GM03348 (cell line): ENCODE measurements at regions not wholly inside any gene's neighbourhood (a gene's known extent, or its start where the extent isn't known, plus 50 kb on each side); places are given as distances from the start of the nearest gene placed in this dataset.

Experiments used
- DNase-seq: peaks from one replicate; pipeline ENCODE4 v3.0.0; 2012; ENCODE audit warnings: low spot score

GRCh38 chr2:206845877-206846276, 80.5 kb downstream of the FASTKD2 start:
- no peak for DNase-seq

DNA sequence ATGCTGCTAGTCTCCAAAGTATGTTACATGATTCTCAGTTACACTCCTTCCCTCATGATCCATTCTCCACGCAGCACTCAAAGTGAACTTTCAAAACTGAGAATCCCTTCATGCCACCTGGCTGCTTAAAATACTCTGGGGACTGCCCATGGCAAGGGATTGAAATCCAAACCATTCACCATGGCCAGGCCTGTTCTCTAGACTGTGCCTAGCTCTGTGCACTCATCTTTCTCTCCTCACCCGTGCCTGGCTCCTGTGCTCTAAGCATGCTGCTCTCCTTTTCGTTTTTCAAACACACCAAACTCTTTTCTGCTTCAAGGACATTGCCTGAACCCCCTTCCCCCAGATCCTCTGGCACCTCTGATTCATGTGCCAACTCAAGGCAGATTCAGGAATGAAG, 80.9 kb downstream of the FASTKD2 start:
- DNase-seq = no peak

GRCh38 chr2:206846981-206847834, 81.8 kb downstream of the FASTKD2 start:
- no peak for DNase-seq

DNA sequence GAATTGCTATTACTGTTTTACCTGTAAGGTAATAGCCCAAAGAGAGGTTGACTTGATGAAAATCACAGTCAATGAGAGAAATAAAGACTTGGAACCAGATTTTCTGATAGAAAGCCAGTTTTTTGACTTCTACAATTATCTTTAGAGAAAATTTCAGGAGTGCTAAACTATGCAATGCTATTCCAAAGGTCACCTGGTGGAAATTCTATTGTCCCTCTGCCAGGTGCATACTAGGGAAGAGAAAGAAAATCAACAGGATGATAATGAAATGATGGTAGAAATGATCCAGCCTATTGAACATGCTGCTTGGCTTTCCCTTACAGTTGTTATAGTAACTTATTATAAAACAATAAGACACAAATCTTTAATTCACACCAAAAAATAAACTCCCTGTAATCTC, 85.0 kb downstream of the FASTKD2 start:
- DNase-seq = no peak

GRCh38 chr2:206851521-206851920, 86.1 kb downstream of the FASTKD2 start:
- DNase-seq = no peak

DNA sequence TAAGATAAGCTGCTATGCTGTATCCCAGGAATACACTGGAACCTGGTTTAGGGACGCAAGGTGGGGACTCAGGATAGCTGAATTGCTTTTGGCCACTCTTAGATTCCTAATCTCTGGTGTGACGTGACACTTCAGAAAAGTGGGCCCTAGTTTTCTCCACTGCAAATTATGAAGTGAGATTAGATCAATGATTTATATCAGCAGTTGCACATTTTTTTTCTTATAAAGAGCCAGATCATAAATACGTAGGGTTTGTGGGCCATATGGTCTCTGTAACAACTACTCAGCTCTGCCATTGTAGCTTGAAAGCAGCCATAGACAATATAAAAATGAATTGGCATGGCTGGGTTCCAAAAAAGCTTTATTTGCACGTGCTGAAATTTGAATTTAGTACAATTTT, 85.4 kb upstream of the CPO start:
- no peak for DNase-seq

GRCh38 chr2:206855585-206856433, 83.5 kb upstream of the CPO start:
- no peak for DNase-seq

DNA sequence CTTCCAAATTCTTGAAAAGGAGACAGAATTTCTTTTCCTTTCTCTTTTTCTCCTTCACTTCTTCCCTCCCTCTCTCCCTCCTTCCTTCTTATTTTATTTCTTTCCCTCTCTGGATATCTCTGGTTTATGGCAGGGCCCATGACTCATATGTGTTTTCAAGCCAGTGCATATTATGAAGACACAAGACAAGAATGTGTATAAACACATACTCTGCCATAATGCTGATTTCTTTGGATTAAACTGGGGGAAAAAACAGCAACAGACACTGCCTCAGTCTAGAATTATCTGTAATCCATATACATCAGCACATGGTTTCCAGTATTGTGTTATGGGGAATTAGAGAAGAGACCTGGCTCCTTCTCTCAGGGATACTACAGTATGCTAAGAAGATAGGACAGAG, 82.8 kb upstream of the CPO start:
- peak; percentile 70 for DNase-seq

DNA sequence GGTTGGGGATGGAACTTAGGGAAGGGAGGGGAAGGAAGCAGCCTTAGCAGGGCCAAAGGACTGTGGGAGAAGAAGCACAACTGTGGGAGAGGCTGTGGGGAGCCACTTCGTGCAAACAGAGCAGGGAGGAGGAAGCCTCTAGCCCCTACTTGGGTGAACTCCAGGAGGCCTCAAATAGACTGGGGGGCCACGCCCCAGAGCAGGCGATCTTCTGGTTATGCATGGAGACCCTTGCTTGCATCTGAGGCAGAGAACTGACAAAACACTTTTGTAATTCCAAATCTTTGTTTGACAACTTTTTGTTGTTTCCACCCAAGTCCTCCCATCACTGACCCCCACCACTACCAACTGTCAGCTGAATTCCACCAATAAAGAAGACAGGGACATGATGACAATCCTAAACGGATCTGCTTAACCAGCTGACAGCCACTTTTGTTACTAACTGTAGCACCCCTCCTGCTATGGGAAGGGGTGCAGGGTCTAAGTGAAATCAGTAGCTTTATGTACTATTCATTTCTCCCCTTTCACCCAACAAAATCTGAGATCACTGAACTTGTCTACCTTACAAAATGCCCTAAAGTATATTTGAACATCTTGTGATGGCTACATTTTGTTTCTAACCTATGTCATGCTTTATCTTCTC, 80.5 kb upstream of the CPO start:
- DNase-seq = no peak

DNA sequence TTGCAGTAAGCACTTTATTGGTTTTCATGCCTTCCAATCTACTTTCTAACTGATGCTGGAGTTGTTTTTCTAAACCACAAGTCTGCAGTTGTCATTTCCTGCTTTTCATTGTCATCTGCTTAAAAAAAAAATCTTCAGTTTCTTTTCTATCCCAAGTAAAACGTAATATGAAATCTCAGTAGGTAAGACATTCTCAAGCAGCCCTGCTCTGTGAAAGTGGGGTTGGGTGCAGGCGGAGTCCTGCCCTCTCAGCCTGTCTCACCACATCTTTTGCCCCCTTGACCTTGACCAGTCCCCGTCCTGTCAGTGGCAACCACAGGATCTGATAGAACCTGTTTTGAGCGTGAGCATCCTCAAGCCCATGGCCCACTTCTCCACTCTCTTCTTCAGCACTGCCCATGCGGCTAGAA, 80.0 kb upstream of the CPO start:
- DNase-seq = no peak

DNA sequence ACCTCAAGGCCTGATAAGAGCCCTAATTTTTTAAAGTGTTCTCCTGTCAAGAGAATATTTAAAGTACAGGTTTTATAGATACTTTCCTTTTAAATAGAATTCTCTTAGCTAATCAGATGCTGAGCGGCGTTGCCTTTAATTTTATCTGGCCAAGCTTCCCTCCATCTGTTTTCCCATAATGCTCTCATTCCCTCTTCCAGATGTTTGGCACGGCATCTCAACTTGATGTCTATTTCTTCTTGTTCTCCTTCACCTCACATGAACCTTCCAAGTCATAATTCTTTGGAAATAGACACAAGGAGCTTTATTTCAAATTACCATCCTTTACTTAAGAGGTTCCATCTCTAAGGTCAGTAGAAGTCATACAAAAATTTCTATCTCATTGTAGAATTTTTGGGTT, 76.1 kb upstream of the CPO start:
- DNase-seq = no peak

DNA sequence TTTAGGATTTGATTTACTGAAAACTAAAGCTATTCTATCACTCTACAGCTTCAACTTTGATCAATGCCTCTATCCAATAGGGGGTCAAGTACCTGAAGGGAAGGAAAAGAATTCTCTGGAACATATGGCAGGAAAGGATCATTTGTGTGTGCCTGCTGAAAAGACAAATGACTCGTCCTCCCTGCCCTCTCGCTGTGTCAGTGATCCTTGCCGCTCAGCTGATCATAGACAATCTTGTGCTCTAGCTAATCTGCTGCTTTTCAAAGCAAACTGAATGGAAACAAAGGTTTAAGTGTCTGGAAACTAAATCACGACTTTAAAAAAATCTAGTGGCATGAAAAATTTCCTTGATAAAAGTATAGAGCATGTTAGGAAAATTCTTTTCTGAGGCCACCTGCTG, 75.6 kb upstream of the CPO start:
- no peak for DNase-seq

DNA sequence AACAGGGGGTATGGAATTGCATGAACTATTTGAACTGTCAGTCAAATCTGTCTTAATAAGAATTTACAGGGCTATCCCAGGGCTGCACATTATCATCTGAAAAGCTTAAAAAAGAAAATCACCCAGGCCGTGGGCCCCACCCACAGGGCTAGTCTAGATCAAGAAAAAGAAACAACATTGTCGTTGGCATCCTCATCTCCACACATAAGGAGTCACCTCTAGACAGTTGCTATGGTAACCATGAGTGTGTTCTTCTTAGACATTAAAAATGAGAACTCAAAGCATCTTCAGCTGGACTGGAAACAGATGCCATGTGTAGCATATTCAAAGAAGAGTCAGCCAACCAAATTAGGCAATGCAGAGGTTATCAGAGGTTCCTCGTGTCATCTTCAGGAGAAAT, 72.3 kb upstream of the CPO start:
- DNase-seq = no peak

DNA sequence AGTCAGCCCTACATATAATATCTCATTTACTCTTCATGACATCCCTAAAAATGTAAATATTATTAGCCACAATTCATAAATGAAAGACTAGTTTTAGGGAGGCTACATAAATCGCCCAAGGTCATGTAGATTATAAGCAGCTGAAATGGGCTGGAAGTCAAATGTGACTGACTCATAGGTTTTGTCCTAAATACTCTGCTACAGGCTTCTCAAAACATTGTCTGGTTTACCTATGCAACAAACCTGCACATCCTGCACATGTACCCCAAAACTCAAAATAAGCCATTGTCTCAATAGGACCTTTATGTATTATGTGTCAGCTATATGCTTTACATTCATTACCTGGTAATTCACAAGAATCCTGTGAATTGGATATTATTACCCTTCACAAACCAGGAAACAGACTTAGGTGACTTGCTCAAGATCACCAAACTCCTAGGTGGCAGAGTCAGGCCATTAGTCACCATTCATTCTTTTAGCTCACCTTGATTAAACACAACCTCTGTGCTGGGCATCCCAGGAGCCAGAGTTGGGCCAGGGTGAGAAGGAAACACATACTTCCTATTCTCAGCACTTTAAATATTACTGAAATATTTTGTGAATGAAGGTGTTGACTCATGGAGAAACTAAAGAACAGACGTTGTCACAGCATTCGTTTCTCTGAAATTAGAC, 69.4 kb upstream of the CPO start:
- DNase-seq = no peak

- no peak for DNase-seq
These were observed 65.9 kb upstream of the CPO start for GRCh38 chr2:206873423-206873822.

GRCh38 chr2:206875701-206876100, 63.6 kb upstream of the CPO start:
- no peak for DNase-seq

DNA sequence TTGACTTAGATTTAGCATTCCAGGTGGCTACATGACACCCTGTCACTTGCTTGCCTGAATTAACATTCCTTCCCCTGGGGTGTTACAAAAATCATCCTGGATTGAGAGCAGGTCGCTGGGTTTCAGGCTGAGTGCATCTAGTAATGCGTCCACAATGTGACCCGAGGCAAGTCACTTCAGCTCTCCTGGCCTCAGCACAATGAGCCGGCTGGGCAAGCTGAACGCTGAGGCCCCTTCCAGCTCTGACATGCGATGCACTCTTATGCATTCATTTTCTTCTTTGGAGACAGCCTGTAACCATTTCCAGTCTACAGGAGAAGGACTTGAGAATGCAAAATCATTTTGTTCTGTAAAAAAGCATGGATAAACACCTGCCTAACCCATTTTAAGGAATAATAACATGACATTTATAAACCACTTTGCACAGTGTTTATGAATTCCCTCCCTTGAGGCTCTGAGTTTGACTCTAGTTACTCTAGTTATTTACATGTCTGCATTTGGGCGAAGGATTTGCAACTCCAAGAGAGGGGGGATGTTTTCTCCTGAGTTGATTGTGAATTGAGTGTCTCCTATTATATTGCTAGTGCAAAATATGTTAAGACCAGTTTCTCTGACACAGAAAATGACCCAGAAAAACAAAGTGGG, 63.0 kb upstream of the CPO start:
- no peak for DNase-seq

DNA sequence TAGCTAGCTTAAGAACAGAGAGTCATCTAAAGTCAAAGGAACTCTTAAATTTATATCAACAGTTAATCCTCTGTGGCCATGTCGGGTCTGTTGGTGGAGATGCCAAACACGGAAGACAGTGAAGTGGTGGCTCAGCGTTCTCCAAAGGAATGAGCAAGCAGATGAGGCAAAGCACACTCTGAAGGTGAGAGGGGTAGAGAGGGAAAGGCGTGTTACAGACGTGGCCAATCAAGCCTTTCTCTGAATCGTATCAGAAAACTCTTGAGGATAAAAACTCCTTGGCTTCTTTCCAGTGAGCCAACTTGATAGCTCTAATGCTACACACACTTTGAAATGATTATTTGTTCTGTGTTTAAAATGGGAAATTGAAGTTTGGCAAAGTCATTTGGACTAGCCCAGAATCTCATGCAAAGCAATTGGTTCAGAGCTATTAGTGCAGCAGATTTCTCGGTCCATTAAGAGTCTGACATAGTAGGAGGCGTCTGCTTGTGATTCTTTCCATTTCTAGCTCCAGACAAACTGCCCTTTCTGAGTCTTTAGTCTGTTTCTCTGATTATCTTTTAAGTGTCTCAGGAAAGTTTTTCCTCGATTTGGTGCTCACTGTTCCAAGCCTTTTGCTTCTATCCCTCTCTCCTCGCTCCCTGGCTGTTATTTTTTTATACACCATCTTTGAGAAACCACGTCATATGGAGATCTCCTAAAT, 57.5 kb upstream of the CPO start:
- DNase-seq = no peak

DNA sequence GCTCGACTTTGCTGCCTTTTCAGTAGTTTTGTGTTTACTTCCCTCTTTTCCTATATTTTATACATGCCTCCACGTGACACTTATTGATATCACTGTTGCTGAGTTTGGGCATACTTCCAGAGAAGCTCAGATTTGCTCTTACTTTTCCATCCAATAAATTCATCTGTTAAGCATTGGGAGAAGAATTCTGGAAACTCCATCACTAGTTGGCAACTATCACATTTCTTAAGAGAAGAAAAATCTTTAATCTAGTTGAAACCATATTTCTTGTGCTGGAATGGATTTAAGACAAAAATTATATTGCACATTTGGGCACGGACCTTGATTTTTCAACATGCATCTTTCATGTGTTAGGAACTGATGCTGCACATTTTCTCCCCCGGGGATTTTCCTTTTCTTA, 52.6 kb upstream of the CPO start:
- no peak for DNase-seq

- DNase-seq = no peak
These were observed 51.6 kb upstream of the CPO start for GRCh38 chr2:206887745-206888144.
